Left lung (tissue), 4 donors: ENCODE measurements at regions not wholly inside any gene's neighbourhood (a gene's known extent, or its start where the extent isn't known, plus 50 kb on each side); places are given as distances from the start of the nearest gene placed in this dataset.

Experiments used
- ATAC-seq: fragments of 200-7000 bp; cut with Tn5 transposase; one replicate; pipeline ENCODE4 v1.9.1; 2020; ENCODE audit warnings: moderate library complexity
- DNase-seq, 4 donors: peaks; one replicate each; pipeline ENCODE4 v3.0.0-alpha.2; 2013 to 2020
- H3K27ac ChIP-seq, 2 donors: fragments of 200-600 bp; sonication (generic) in 1 of 2; one replicate each; pipeline versions ENCODE4 v1.5.0 to v1.8.0; 2020 to 2021
- H3K27me3 ChIP-seq, 2 donors: fragments of 200-600 bp; sonication (generic) in 1 of 2; one replicate each; pipeline versions ENCODE4 v1.5.0 to v1.8.0; 2020 to 2021
- H3K36me3 ChIP-seq, 2 donors: fragments of 200-600 bp; sonication (generic) in 1 of 2; one replicate each; pipeline versions ENCODE4 v1.5.0 to v1.8.0; 2020 to 2021
- H3K4me1 ChIP-seq, 2 donors: fragments of 200-600 bp; one replicate each; pipeline ENCODE4 v1.8.0; 2021
- H3K4me3 ChIP-seq, 2 donors: fragments of 200-600 bp; sonication (generic) in 1 of 2; one replicate each; pipeline versions ENCODE4 v1.5.0 to v1.8.0; 2020 to 2021; ENCODE audit warnings: mild to moderate bottlenecking in 1 of 2
- H3K9me3 ChIP-seq, 2 donors: fragments of 200-600 bp; sonication (generic) in 1 of 2; one replicate each; pipeline versions ENCODE4 v1.5.0 to v1.8.0; 2020 to 2021
- CTCF ChIP-seq, 2 donors: fragments of 200-600 bp; sonication (generic) in 1 of 2; IDR thresholded peaks; one replicate each; pipeline versions ENCODE4 v1.5.0 to v1.8.0; 2021; ENCODE audit warnings: antibody characterized with exemption in 2 of 2
- intact Hi-C, 2 donors: fragments of 100-400 bp; cut with DNase I; formaldehyde crosslinking; loops; one replicate each; pipeline versions ENCODE4 v1.11.2 to v1.14.2; 2022
- donor health status: DM: no; HTN: yes; CAD: no.
- donor health status: DM: no; HTN: no; CAD: no.

GRCh38 chr16:60001523-60001922 is 1267.4 kb upstream of the GOT2 start:
- no peak for TF ChIP-seq CTCF (IDR thresholded peaks at IDR 0.05)
- intact Hi-C loops, result no loop called here
- no peak for ATAC-seq
- Histone ChIP-seq H3K36me3 (no peaks in the 10 kb centered on the region), H3K4me1 (no peaks in the 10 kb centered on the region), H3K4me3 (no peak overlapping the region), H3K27me3 (no peaks in the 10 kb centered on the region), H3K27ac (no peak overlapping the region), H3K9me3 (peaks cover 0 to 10% of the 10 kb centered on the region in 2 donors)
- no peak for DNase-seq

GRCh38 chr16:59997706-59998105 is 1263.6 kb upstream of the GOT2 start:
- ATAC-seq, result no peak
- H3K27me3 ChIP-seq, result no peaks in the 10 kb centered on the region
- no peak for TF ChIP-seq CTCF (IDR thresholded peaks at IDR 0.05)
- no peaks in the 10 kb centered on the region for H3K36me3 ChIP-seq
- H3K4me3 ChIP-seq, result no peak overlapping the region
- H3K9me3 ChIP-seq, result peaks cover 0 to 11% of the 10 kb centered on the region in 2 donors
- DNase-seq, result no peak
- H3K4me1 ChIP-seq, result no peaks in the 10 kb centered on the region
- no peak overlapping the region for H3K27ac ChIP-seq
- intact Hi-C loops, result no loop called here

- Histone ChIP-seq H3K27ac (no peak overlapping the region), H3K4me3 (no peak overlapping the region), H3K36me3 (no peaks in the 10 kb centered on the region), H3K27me3 (no peaks in the 10 kb centered on the region), H3K4me1 (no peaks in the 10 kb centered on the region), H3K9me3 (peaks cover 0 to 24% of the 10 kb centered on the region in 2 donors)
- no peak for TF ChIP-seq CTCF (IDR thresholded peaks at IDR 0.05)
- ATAC-seq (no peak), DNase-seq (peak in 1 of 4 donors; percentile 31)
- intact Hi-C loops, result no loop called here
Measured at GRCh38 chr16:59993101-59993500, 1259.0 kb upstream of the GOT2 start.

GRCh38 chr16:59991171-59991570 is 1257.1 kb upstream of the GOT2 start:
- no peak overlapping the region for H3K4me3 ChIP-seq
- no peak for TF ChIP-seq CTCF (IDR thresholded peaks at IDR 0.05)
- H3K9me3 ChIP-seq, result peaks cover 0 to 27% of the 10 kb centered on the region in 2 donors
- H3K36me3 ChIP-seq, result no peaks in the 10 kb centered on the region
- no peaks in the 10 kb centered on the region for H3K27me3 ChIP-seq
- ATAC-seq (no peak), DNase-seq (no peak)
- intact Hi-C loops, result no loop called here
- H3K27ac ChIP-seq, result no peak overlapping the region
- H3K4me1 ChIP-seq, result no peaks in the 10 kb centered on the region

- no peak for TF ChIP-seq CTCF (IDR thresholded peaks at IDR 0.05)
Measured at GRCh38 chr16:59988591-59988990, 1254.5 kb upstream of the GOT2 start.

More at GRCh38 chr16:59988591-59988990, 1254.5 kb upstream of the GOT2 start:
- no peak overlapping the region for H3K4me3 ChIP-seq
- DNase-seq (no peak), ATAC-seq (no peak)
- H3K36me3 ChIP-seq, result no peaks in the 10 kb centered on the region
- no peaks in the 10 kb centered on the region for H3K27me3 ChIP-seq
- intact Hi-C loops, result no loop called here
- no peaks in the 10 kb centered on the region for H3K4me1 ChIP-seq
- peaks cover 0 to 29% of the 10 kb centered on the region in 2 donors for H3K9me3 ChIP-seq
- no peak overlapping the region for H3K27ac ChIP-seq
